Esophagus muscularis mucosa (tissue), 3 donors: ENCODE measurements at regions not wholly inside any gene's neighbourhood (a gene's known extent, or its start where the extent isn't known, plus 50 kb on each side); places are given as distances from the start of the nearest gene placed in this dataset.

Experiments
- CTCF ChIP-seq, 3 experiments: fragments of 200-600 bp in 2 of 3; fragments of 450-650 bp in 1 of 3; sonication (generic) in 2 of 3; IDR thresholded peaks; one replicate each; pipeline ENCODE4 v1.5.1; 2017 to 2019; ENCODE audit warnings: antibody characterized with exemption in 3 of 3, mild to moderate bottlenecking in 2 of 3, moderate library complexity in 1 of 3
- POLR2A ChIP-seq: fragments of 450-650 bp; IDR thresholded peaks from one replicate; pipeline ENCODE4 v1.6.1; 2017; ENCODE audit warnings: antibody characterized with exemption, moderate library complexity, mild to moderate bottlenecking, low read depth

GRCh38 chr6:17224056-17224455 lies 57.1 kb upstream of the RBM24 start:
- TF ChIP-seq CTCF (IDR thresholded peaks at IDR 0.05) (no peak), POLR2A (no peak)
